Osteocyte (in vitro differentiated cells): ENCODE measurements at regions not wholly inside any gene's neighbourhood (a gene's known extent, or its start where the extent isn't known, plus 50 kb on each side); places are given as distances from the start of the nearest gene placed in this dataset.

Source experiments
- DNase-seq: peaks from one replicate; pipeline ENCODE4 v3.0.0; 2021; ENCODE audit warnings: mixed read lengths; ENCODE audit not compliant: unreplicated experiment; ENCODE audit errors: extremely low spot score
- H3K27ac Mint-ChIP-seq: one replicate; pipeline ENCODE4 v1.8.0; 2021; ENCODE audit warnings: mild to moderate bottlenecking, mixed read lengths; ENCODE audit not compliant: unreplicated experiment
- H3K27me3 Mint-ChIP-seq: one replicate; pipeline ENCODE4 v1.8.0; 2021; ENCODE audit warnings: mixed read lengths; ENCODE audit not compliant: unreplicated experiment
- H3K36me3 Mint-ChIP-seq: one replicate; pipeline ENCODE4 v1.8.0; 2021; ENCODE audit warnings: mixed read lengths; ENCODE audit not compliant: unreplicated experiment
- H3K4me1 Mint-ChIP-seq: one replicate; pipeline ENCODE4 v1.8.0; 2021; ENCODE audit warnings: mixed read lengths; ENCODE audit not compliant: unreplicated experiment
- H3K4me3 Mint-ChIP-seq: one replicate; pipeline ENCODE4 v1.8.0; 2021; ENCODE audit warnings: mild to moderate bottlenecking, moderate library complexity, mixed read lengths; ENCODE audit not compliant: unreplicated experiment
- H3K9me3 Mint-ChIP-seq: one replicate; pipeline ENCODE4 v1.8.0; 2021; ENCODE audit warnings: mixed read lengths; ENCODE audit not compliant: unreplicated experiment
- TF ChIP-seq, protein P1 (sequence below): fragments of 200-600 bp; sonication (generic); IDR thresholded peaks from 2 replicates; pipeline ENCODE4 v1.5.0; 2021; ENCODE audit warnings: antibody characterized with exemption, mild to moderate bottlenecking, moderate library complexity

DNA sequence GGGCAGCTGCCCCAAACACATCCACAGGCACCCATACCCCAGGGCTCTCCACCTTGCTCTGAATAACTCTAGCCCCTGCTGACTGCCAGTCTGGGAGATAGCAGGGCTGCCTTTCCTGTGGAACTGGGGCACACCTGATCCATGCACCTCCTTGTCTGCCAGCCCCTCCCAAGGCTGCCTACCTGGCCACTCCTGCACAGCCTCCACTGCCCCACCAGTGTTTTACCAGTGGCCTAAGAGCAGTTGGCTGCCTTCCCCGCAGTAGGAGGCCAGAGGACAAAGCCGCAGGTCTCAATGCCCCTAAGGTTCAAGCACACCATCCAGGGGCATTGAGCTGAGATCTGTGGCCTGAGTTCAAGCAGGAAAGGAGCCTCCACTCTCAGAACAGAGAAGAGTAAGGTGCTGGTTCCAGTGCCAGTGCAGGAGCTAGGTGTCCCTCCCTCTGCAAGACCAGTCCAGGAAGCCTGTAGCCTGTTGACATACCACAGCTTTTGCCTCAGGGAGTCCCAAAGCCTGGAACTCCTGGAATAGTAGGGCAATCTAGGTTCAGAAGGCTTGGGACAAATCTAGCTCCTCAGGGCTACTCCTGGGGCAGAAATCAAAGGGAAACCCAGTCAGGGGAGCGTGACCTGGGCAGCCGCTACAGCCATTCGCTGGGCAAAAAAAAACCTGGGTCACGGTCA is 514.5 kb upstream of the PTGER4 start:
- Mint-ChIP-seq H3K4me3 (no peak overlapping the region), H3K27me3 (peaks cover 4% of the 10 kb centered on the region), H3K27ac (no peak overlapping the region), H3K4me1 (peaks cover 3% of the 10 kb centered on the region), H3K36me3 (no peaks in the 10 kb centered on the region), H3K9me3 (peaks cover 18% of the 10 kb centered on the region)
- DNase-seq, result no peak
- TF ChIP-seq, protein P1, sequence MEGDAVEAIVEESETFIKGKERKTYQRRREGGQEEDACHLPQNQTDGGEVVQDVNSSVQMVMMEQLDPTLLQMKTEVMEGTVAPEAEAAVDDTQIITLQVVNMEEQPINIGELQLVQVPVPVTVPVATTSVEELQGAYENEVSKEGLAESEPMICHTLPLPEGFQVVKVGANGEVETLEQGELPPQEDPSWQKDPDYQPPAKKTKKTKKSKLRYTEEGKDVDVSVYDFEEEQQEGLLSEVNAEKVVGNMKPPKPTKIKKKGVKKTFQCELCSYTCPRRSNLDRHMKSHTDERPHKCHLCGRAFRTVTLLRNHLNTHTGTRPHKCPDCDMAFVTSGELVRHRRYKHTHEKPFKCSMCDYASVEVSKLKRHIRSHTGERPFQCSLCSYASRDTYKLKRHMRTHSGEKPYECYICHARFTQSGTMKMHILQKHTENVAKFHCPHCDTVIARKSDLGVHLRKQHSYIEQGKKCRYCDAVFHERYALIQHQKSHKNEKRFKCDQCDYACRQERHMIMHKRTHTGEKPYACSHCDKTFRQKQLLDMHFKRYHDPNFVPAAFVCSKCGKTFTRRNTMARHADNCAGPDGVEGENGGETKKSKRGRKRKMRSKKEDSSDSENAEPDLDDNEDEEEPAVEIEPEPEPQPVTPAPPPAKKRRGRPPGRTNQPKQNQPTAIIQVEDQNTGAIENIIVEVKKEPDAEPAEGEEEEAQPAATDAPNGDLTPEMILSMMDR, result no peak

DNA sequence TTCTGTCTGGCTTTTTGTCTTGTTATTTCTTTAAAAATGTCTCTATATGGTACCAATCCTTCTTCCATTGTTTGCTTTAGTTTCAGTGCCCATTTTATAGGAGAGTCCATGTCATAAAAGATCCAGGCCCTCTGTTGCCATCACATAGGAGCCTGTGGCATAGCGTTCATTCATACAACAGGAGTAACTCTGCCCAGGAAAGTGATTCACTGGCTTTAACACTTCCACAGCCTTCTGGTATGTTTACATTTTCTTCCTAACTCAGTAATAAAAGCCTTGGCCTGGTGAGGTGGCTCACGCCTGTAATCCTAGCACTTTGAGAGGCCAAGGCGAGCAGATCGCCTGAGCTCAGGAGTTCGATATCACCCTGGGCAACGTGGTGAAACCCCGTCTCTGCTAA is 519.3 kb upstream of the PTGER4 start:
- no peak for DNase-seq
- Mint-ChIP-seq H3K4me1 (no peaks in the 10 kb centered on the region), H3K9me3 (no peaks in the 10 kb centered on the region)

DNA sequence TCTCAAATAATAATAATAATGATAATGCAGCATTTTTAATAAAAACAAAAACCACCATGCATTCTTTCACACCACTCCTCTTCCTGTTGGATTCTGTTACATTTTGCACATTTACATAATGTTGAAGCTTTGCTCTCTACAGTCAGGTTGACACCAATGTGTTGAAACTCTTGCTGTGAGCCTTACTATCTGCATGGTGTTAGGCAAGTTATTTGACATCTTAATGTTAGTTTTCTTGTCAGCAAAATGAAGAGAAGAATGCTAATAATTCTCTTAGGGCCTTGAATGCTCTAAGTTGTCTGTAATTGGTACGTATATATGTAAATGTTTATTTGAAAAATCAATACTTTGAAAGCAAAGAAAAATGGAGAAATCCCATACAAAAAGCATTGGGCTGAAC is 525.5 kb upstream of the PTGER4 start:
- TF ChIP-seq, protein P1, result no peak
- Mint-ChIP-seq H3K9me3 (no peaks in the 10 kb centered on the region), H3K27me3 (peaks cover 26% of the 10 kb centered on the region), H3K4me1 (no peaks in the 10 kb centered on the region), H3K4me3 (no peak overlapping the region), H3K36me3 (no peaks in the 10 kb centered on the region), H3K27ac (no peak overlapping the region)
- DNase-seq, result no peak

More for the DNA sequence above, 519.3 kb upstream of the PTGER4 start:
- no peak overlapping the region for H3K4me3 Mint-ChIP-seq
- no peak overlapping the region for H3K27ac Mint-ChIP-seq
- H3K27me3 Mint-ChIP-seq, result peaks cover 10% of the 10 kb centered on the region
- TF ChIP-seq, protein P1, result no peak
- no peaks in the 10 kb centered on the region for H3K36me3 Mint-ChIP-seq

DNA sequence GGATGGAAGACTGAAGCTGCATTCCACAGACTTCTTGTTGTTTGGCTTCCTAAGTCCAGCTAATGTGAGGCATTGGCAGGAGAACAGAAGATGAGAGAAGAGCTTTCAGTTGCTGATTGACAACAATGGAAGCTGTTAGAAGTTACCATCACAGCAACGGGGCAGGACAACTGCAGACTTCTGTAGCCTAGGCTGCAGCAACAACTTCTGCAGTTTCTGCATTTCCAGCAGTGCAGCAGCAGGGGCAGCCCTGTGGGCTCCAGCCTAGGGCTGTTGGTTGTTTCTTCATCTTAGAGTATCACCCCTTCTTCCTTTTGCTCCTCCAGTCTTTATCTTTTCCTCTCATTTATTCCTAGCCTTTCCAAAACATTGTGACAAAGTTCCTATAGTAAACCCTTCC is 528.8 kb upstream of the PTGER4 start:
- H3K36me3 Mint-ChIP-seq, result no peaks in the 10 kb centered on the region
- no peak for DNase-seq

GRCh38 chr5:40141896-40142295 is 537.8 kb upstream of the PTGER4 start:
- Mint-ChIP-seq H3K36me3 (peaks cover 2% of the 10 kb centered on the region), H3K27me3 (peaks cover 60% of the 10 kb centered on the region), H3K9me3 (peaks cover 4% of the 10 kb centered on the region), H3K4me1 (no peaks in the 10 kb centered on the region), H3K27ac (no peak overlapping the region), H3K4me3 (no peak overlapping the region)
- no peak for DNase-seq
- TF ChIP-seq, protein P1, result no peak

More for the DNA sequence above, 528.8 kb upstream of the PTGER4 start:
- H3K9me3 Mint-ChIP-seq, result no peaks in the 10 kb centered on the region
- TF ChIP-seq, protein P1, result no peak
- no peaks in the 10 kb centered on the region for H3K4me1 Mint-ChIP-seq
- H3K27me3 Mint-ChIP-seq, result peaks cover 47% of the 10 kb centered on the region
- no peak overlapping the region for H3K4me3 Mint-ChIP-seq
- H3K27ac Mint-ChIP-seq, result no peak overlapping the region
